ENCODE measurements at regions not wholly inside any gene's neighbourhood (a gene's known extent, or its start where the extent isn't known, plus 50 kb on each side); places are given as distances from the start of the nearest gene placed in this dataset.
"Not testable (repeated sequence)": the region's sequence is repeated elsewhere in the genome, so short reads cannot be mapped to it uniquely, and the experiment has no call there.

DNA sequence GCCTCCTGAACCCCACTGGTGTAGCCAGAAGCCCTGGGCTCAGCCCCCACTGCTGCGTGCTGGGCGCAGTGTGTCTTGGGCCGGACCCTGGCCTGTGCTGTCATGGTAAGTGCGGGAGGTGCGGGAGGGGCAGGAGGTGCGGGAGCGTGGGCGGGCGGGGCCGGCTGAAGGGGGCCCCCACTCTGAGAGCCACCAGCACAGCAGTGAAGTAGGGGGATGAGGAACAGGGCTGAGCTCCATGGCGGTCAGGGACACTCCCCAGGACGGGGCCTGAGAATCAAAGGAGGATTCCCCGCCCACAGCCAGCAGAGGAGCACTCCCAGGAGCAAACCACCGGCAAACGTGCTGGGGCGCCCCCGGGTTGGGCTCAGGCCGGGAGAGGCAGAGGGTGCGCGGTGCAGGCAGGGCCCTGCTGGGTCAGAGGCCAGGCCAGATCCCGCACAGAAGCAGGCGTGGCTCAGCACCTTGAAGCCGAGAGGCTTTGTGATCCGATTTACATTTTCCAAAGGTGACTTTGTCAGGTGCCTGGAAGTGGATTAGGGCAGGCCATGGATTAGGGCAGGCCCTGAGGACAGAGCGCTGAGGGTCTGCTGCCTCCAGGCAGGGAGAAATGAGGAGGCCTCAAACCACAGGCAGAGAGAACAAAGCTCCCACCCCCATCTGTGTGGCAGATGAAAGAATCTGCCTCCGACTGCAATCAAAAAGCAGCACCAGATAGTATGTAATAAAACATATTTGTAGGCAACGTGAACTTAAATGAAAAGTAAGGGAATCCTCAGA lies 152.0 kb upstream of the RAB6C start:
- no peak for DNase-seq

DNA sequence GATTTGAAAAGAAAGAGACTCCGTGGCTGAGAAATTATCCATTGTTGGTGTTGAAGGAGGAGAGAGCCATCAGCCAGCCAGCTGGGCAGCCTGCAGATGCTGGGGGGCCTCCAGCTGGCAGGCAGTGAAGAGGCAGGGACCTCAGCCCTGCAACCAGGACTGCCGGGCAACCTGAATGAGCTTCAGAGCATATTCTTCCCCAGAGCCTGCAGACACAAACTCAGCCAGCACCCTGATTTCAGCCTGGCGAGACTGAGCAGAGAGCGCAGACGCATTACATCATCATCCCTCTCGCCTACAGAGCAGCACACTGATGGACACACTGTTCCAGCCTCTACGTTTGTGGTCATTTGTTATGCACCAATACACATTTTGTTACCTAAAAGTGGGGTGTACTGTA lies 150.7 kb upstream of the RAB6C start:
- DNase-seq = no peak

DNA sequence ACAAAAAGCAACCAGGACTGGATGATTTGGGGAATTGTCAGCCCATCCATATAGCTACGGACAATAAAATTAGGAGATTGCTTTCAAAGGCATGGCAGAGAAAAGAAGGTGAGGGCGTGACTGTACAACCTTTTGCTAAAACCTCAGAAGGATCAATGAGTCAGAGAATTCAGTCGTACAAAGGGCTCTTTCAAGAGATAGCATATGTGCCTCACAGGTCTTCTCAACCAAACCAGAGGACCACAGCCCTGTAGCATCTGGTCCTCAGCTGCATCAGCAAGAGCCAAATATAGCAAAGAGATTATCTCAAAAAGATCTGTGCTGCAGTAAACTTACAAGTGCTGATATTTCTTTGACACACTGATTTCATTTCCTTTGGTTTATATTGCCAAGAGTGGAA lies 149.9 kb upstream of the RAB6C start:
- no peak for DNase-seq

- DNase-seq = no peak
Measured at GRCh38 chr2:129831018-129831417, 148.4 kb upstream of the RAB6C start.

DNA sequence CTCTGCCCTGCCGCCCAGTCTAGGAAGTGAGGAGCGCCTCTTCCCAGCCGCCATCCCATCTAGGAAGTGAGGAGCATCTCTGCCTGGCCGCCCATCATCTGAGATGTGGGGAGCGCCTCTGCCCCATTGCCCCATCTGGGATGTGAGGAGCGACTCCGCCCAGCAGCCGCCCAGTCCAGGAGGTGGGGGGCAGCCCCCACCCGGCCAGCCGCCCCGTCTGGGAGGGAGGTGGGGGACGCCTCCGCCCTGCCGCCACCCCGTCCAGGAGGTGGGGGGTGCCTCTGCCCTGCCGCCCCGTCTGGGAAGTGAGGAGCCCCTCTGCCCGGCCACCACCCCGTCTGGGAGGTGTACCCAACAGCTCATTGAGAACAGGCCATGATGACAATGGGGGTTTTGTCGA lies 146.0 kb upstream of the RAB6C start:
- DNase-seq = not testable (repeated sequence)

GRCh38 chr2:129847043-129847442 lies 132.4 kb upstream of the RAB6C start:
- DNase-seq = no peak

DNA sequence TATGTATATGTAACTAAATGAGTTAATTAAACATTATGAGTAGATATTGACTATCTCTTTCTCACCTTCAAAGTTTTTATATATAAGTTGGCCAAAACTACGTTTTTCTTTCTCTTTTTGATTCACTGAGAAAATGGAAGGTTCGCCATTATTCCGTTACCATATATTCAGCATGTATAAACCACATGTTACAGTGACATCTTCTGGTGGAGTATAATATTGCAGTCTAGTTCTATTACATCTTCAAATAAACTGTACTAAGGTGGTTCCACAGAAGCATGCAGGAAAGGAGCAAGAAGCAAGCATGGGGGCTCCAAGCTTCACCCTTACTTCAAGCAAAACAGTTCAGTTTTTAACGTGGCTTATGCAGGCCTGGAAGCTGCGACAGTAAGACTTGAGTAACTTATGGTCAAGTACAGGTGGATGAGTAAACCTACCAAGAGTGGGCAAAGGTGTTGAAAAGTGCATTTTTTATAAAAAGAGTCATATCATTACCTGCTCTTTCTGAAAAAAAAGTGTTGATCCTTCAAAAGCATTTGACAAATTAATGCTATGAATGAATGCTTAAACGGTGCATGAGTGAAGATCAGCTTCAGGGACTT lies 129.8 kb upstream of the RAB6C start:
- DNase-seq = peak; percentile 67

DNA sequence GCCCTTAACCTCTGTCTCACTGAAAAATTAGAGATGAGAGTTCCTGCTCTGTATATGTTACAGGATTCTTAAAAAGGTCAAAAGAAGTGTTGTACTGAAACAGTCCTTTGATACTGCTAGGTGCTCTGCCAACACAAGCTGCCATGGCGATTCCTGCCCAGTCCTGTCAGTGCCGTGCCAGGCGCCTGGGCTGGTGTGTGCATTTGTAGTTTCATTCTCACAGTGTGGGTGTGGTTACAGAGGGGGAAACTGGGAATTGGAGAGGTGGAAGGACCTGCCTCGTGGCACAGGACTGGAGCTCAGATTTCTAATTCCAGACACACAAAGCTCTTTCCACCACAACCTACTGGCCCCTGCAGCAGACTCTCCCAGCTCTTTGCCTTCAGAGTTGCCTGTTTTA lies 122.3 kb upstream of the RAB6C start:
- DNase-seq = no peak

- DNase-seq = no peak
Measured at GRCh38 chr2:129859175-129859574, 120.3 kb upstream of the RAB6C start.

GRCh38 chr2:129860088-129860487 lies 119.4 kb upstream of the RAB6C start:
- DNase-seq = no peak

GRCh38 chr2:129861666-129862288 lies 117.7 kb upstream of the RAB6C start:
- DNase-seq = no peak

GRCh38 chr2:129862668-129863067 lies 116.8 kb upstream of the RAB6C start:
- DNase-seq = no peak

DNA sequence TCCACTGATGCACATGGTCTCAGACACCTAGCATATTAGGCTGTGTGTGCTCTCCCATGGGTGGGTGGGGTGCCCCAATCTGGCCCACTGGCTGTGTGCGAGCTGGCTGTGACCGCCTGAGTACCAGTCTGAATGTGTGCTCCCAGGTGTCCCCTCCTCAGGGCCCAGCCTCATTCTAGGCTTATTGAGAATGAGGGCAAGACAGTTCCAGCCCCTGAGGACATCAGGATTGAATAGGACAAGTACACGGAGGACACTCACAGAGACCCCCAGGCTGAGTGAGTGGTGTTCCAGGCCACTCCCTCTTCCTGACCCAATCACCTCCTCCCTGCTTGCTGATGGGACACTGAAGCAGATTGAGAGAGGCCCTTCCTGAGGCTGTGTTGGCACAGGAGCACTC lies 116.1 kb upstream of the RAB6C start:
- DNase-seq = no peak

DNA sequence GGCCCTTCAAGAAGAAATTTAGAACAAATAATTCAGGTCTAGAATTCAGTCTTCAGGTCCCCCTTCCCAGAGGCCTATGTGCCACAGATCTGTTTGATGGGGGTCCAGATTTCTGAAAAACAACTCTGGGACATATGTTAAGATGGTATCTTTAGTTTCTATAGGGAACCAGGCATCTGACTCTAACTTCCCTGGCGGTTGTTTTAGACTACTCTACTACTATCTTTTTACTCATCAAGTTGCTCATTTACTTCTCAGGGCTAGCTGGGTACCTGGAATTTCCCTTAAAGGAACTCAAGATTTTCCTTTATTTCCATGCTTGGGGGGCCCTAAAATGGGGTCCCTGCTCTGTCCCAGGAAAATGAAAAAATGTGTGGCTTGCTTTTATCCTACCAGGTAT lies 114.7 kb upstream of the RAB6C start:
- DNase-seq = no peak

DNA sequence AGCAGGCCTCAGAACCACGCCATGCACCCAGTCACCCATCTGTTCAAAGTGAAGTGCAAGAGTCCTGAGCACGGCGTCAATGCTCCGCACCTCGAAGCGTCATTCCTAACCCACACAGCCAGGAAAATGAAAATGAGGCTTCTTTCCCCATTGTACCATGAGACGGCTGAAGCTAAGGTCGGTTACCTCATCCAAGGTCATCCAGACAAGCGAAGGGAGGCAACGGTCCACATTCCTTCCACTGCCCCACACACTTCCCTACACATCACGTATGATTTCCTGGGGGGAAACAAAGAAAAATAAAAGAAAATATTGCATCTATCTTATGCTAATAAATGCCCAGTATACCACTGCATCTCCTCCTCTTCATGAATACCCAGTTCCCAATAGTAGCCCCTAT lies 113.5 kb upstream of the RAB6C start:
- DNase-seq = no peak

DNA sequence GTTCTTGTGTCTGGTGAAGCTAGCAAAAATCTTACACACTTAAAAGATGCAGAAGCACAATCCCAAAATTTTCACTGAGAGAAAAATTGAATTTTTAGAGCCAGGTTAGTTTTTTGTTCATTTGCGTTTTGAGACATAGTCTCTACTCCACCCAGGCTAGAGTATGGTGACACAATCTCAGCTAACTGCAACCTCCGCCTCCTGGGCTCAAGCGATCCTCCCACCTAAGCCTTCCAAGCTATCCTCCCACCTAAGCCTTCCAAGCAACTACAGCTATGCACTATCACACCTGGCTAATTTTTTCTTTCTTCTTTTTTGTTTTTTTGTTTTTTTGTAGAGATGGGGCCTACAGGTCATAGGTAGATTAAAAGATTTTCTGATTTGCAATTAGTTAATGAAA lies 113.1 kb upstream of the RAB6C start:
- DNase-seq = no peak

DNA sequence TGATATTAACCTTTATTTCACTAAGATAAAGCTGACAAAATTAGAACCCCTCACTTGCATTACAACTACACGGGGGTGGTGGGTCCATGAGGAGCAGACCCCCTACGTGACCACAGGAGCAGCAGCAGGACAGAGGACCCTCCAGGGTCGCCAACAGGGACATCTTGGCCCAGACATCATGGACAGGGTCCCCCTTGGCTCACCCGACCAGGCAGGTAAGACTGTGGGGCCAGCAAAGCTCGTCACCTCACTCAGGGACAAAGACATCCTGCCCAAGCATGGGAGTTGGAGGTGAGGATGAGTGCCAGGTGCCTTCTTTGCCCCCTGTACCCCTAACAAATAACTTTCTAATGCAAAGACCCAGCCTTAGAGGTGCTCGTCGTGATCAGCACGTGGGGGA lies 111.3 kb upstream of the RAB6C start:
- DNase-seq = no peak

- no peak for DNase-seq
Measured at GRCh38 chr2:129870685-129871241, 108.7 kb upstream of the RAB6C start.

- no peak for DNase-seq
Measured at GRCh38 chr2:129872446-129872845, 107.0 kb upstream of the RAB6C start.

DNA sequence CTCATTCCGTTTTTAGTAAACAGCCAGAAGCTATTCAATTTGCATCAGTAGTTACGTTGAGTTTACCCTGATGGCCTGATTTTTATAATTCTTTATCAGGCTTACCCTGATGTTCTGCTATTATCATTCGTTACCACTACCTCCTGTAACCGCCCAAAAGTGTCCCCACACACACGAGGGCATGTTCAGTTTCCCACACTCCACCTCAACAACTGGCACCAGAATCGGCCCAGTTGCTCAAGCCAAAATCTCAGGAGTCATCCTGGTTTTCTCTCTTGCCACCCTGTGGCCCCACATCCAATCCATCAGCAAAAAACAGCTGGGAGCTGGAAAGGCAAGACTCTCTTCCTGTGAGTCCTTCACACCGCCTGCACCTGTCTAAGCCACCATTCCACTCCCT lies 102.9 kb upstream of the RAB6C start:
- DNase-seq = no peak

- DNase-seq = peak; percentile 95
Measured at GRCh38 chr2:129877289-129877741, 102.2 kb upstream of the RAB6C start.

GRCh38 chr2:129877795-129878775 lies 101.4 kb upstream of the RAB6C start:
- DNase-seq = peak; percentile 71
